ENCODE measurements at regions not wholly inside any gene's neighbourhood (a gene's known extent, or its start where the extent isn't known, plus 50 kb on each side); places are given as distances from the start of the nearest gene placed in this dataset.

- Histone ChIP-seq H3K4me1 (ENCODE audit: control insufficient read depth, low read length) (no peaks in the 10 kb centered on the region), H3K27ac (ENCODE audit: low read depth, low read length) (no peak overlapping the region), H3K9me3 (ENCODE audit: control insufficient read depth, insufficient read depth, low read length) (no peaks in the 10 kb centered on the region), H3K4me2 (ENCODE audit: low read length) (no peak overlapping the region), H4K20me1 (ENCODE audit: control insufficient read depth, insufficient read depth, low read depth, low read length) (no peaks in the 10 kb centered on the region), H3K4me3 (ENCODE audit: low read length) (no peak overlapping the region), H3F3A (ENCODE audit: control insufficient read depth, insufficient read depth) (no peaks in the 10 kb centered on the region), H3K27me3 (ENCODE audit: control insufficient read depth, low read length) (no peaks in the 10 kb centered on the region; the same call in 1 of the 2 replicates), H3K36me3 (ENCODE audit: control insufficient read depth, low read length) (no peaks in the 10 kb centered on the region), H3K9me2 (replicated peaks; ENCODE audit: control insufficient read depth, low read length) (no peaks in the 10 kb centered on the region), H3K79me2 (ENCODE audit: control insufficient read depth, low read length) (no peaks in the 10 kb centered on the region)
- no peak for TF ChIP-seq EZH2phosphoT487 (IDR thresholded peaks at IDR 0.05; ENCODE audit: borderline replicate concordance, low read length)
- TF ChIP-seq, protein P1, sequence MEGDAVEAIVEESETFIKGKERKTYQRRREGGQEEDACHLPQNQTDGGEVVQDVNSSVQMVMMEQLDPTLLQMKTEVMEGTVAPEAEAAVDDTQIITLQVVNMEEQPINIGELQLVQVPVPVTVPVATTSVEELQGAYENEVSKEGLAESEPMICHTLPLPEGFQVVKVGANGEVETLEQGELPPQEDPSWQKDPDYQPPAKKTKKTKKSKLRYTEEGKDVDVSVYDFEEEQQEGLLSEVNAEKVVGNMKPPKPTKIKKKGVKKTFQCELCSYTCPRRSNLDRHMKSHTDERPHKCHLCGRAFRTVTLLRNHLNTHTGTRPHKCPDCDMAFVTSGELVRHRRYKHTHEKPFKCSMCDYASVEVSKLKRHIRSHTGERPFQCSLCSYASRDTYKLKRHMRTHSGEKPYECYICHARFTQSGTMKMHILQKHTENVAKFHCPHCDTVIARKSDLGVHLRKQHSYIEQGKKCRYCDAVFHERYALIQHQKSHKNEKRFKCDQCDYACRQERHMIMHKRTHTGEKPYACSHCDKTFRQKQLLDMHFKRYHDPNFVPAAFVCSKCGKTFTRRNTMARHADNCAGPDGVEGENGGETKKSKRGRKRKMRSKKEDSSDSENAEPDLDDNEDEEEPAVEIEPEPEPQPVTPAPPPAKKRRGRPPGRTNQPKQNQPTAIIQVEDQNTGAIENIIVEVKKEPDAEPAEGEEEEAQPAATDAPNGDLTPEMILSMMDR (IDR thresholded peaks at IDR 0.05; ENCODE audit: low read depth, low read length, poor library complexity, severe bottlenecking), result no peak
Measured at GRCh38 chr5:67610186-67610912, 413.8 kb upstream of the CD180 start.

- Histone ChIP-seq H3K79me2 (ENCODE audit: control insufficient read depth, low read length) (no peaks in the 10 kb centered on the region), H3K4me2 (ENCODE audit: low read length) (no peak overlapping the region), H3K27ac (ENCODE audit: low read depth, low read length) (no peak overlapping the region), H3K36me3 (ENCODE audit: control insufficient read depth, low read length) (no peaks in the 10 kb centered on the region), H3K4me1 (ENCODE audit: control insufficient read depth, low read length) (no peaks in the 10 kb centered on the region), H3K9me2 (replicated peaks; ENCODE audit: control insufficient read depth, low read length) (no peaks in the 10 kb centered on the region), H3K4me3 (ENCODE audit: low read length) (no peak overlapping the region), H4K20me1 (ENCODE audit: control insufficient read depth, insufficient read depth, low read depth, low read length) (no peaks in the 10 kb centered on the region), H3K9me3 (ENCODE audit: control insufficient read depth, insufficient read depth, low read length) (no peaks in the 10 kb centered on the region), H3K27me3 (ENCODE audit: control insufficient read depth, low read length) (no peaks in the 10 kb centered on the region), H3F3A (ENCODE audit: control insufficient read depth, insufficient read depth) (no peaks in the 10 kb centered on the region)
- TF ChIP-seq, protein P1 (IDR thresholded peaks at IDR 0.05; ENCODE audit: low read depth, low read length, poor library complexity, severe bottlenecking), result no peak
- TF ChIP-seq EZH2phosphoT487 (IDR thresholded peaks at IDR 0.05; ENCODE audit: borderline replicate concordance, low read length), result no peak
Measured at GRCh38 chr5:67607958-67608357, 411.4 kb upstream of the CD180 start.

GRCh38 chr5:67606586-67606947 lies 410.0 kb upstream of the CD180 start:
- Histone ChIP-seq H3K79me2 (ENCODE audit: control insufficient read depth, low read length) (no peaks in the 10 kb centered on the region), H3K27ac (ENCODE audit: low read depth, low read length) (no peak overlapping the region), H3K27me3 (ENCODE audit: control insufficient read depth, low read length) (no peaks in the 10 kb centered on the region), H3K9me2 (replicated peaks; ENCODE audit: control insufficient read depth, low read length) (no peaks in the 10 kb centered on the region), H3K36me3 (ENCODE audit: control insufficient read depth, low read length) (no peaks in the 10 kb centered on the region), H3K4me2 (ENCODE audit: low read length) (no peak overlapping the region), H3F3A (ENCODE audit: control insufficient read depth, insufficient read depth) (no peaks in the 10 kb centered on the region), H3K9me3 (ENCODE audit: control insufficient read depth, insufficient read depth, low read length) (no peaks in the 10 kb centered on the region), H3K4me1 (ENCODE audit: control insufficient read depth, low read length) (no peaks in the 10 kb centered on the region), H3K4me3 (ENCODE audit: low read length) (no peak overlapping the region), H4K20me1 (ENCODE audit: control insufficient read depth, insufficient read depth, low read depth, low read length) (no peaks in the 10 kb centered on the region)
- TF ChIP-seq EZH2phosphoT487 (IDR thresholded peaks at IDR 0.05; ENCODE audit: borderline replicate concordance, low read length), result no peak
- TF ChIP-seq, protein P1 (IDR thresholded peaks at IDR 0.05; ENCODE audit: low read depth, low read length, poor library complexity, severe bottlenecking), result no peak

Measured in DOHH2 (cell line).